GM18517 (cell line): ENCODE measurements at regions not wholly inside any gene's neighbourhood (a gene's known extent, or its start where the extent isn't known, plus 50 kb on each side); places are given as distances from the start of the nearest gene placed in this dataset.

Source experiments
- ATAC-seq: cut with Tn5 transposase; IDR thresholded peaks from one replicate; pipeline ENCODE4 v1.9.1; 2021; ENCODE audit warnings: mild to moderate bottlenecking, moderate library complexity; ENCODE audit not compliant: unreplicated experiment

DNA sequence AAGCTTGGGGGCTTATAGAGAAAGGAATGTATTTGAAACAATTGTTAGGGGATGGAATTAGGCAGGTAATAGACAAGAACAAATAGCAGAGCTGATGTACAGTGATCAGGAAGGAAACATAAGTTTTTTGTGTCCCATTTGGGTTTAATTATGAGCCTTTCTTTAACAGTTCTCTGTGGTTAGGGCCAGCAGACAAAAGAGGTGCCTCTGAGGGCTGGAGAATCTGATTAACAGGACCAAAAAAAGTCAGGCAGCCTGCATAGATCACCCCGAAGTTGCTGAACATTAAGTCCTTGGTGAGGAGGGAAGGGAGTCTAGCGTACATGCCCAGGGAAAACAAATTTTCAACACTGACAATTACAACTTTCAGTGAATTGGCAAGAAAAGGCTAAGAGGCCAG is 88.6 kb upstream of the SPRED1 start:
- no peak for ATAC-seq

DNA sequence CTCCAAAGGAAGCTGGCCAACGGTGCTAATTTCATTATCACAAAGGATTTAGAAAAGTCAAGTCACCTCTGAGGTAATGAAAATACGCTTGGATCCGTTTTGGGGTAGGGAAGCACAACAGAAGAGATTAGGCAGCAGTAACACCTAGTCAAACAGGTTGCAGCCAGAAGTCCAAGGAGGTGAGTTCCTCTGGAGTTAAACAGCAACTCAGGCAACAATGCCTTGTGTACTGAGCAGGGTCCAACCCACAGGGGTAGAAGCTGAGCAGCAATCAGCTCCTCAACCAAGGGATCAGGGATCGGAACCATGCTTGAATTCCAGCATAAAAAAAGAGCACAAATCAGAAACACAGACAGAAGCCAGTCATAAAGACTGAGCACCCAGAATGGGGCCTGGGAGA is 88.1 kb upstream of the SPRED1 start:
- no peak for ATAC-seq

DNA sequence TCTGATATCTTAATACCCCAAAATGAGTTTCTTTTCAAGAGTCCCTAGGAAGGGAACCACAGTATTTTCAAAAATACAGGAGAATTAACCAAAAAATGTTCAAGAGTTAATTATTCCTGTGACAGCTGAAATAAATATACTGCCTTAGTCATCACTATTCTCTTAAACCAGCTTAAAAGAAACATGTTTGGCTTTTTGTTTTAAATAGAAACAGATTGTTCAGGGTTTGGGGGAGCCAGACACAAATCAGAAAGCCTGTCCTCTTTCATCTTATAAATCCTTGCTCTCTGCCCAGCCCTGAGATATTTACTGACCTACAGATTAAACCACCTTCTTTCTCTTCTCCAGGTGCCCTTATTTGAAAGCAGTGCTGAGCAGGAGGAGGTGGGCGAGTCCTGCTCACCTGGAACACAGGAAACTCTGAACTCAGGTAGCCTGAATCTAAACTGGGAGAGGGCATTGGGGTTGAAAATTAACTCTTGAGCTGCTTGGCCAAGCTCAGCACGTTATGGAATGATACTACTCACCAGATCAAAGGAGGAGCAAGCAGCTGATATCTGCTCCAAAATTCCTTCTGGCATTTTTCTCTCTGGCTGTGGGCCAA is 84.1 kb upstream of the SPRED1 start:
- no peak for ATAC-seq

DNA sequence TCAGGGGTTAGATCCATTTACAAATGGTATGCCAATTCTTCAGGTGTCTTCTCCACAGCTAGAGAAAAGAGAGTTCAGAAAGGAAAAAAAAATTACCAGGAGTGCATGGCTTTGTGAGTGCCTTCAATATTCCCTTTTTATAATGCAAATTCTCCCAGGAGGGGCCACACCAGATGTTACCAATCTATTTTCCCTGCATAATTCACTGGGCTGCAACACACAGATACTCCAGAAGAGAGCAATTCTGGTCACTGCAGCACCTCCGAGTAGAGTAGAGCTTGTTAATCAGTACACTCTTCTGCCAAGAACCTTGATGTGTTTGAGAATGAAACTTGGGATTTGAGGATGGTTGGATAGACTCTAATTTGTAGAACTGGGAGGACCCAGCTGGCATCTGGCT is 80.7 kb upstream of the SPRED1 start:
- no peak for ATAC-seq

DNA sequence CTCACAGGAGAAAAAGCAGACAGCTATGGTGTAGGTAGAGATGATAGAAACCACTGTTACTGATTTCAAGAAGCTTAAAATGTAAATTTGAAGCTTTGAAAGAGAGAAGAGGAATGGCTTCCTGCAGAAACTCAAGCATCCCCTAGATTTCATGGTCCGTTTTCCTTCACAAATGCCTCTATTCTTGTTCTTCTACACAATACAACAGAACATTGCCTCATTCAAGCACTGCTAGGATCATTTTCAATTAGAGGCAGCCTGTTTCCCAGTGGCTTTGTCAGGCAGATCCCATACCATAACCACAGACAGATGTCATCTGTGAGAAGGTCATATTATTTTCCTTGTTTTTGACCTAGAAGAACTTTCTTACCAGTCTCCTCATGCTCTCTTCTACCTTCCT is 77.9 kb upstream of the SPRED1 start:
- ATAC-seq = no peak

DNA sequence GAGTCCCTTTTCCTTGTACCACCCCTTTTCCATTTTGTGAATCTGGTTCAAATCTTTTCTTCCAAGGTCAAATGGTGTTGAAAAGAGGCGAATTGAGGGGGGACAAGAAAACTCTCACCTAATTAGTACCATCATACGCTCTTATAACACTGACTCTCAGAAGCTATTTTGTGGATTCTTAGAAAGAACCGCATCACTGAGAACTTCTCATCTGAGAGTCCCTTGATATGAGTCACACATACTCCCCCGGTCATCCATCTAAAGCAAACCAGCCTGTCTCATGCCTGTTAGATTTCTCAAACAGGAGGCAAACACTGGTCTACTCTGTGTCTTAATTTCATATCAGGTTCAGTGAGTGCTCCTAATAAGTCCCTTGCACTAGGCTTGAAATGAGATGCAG is 76.5 kb upstream of the SPRED1 start:
- peak; percentile 90 for ATAC-seq

DNA sequence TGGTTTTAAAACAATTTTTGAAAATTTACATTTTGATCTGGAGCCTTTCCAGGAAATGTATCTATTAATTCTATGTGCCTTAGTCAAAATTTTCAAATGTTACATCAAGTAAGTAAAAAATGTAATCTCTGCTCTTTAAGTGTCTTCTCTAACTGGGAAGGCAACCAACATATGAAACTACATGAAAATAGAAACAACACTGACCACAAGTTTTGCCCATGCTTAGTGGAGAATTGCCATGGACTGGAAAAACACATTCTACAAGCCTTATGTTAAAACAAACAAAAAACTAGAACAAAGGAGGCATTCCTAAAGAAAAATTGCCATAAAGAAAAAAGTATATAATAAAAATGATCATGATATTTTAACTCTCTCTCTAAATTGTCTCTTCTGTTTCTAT is 75.9 kb upstream of the SPRED1 start:
- ATAC-seq = no peak

DNA sequence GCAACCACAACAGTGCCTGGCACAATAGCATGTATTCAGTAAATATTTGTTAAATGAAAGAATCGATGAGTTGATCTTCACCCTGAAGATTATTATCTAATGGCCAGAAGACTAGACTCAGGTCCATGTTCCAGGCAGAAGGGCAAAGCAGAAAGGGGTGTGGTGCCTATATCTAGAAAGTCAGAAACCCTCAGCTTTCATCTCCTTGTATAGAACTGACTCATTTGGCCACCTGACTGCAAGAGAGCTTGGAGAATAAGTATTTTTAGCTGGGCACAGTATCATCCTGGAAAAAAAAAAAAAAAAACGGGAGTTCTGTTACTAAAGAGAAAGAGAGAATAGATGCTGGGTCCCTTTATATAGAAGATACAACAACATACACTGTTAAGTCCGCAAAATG is 69.7 kb upstream of the SPRED1 start:
- no peak for ATAC-seq

DNA sequence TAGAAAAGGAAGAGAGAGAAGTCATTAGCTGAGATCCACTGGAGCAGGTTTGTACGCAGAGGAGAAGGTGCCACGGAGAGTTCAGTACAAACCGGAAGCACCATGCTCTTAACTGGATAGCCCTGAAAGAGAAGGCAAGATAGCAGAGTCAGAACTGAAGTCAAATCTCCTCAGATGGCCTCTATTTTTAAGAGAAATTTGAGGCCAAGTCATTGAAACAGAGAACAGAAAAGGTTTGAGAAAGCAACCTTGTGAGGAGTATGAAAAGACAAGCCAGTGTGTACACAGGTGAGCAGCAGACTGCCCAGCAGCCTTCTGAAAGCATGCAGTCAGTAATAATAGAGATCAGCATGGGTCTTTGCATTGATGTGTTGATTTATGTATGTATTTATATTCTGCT is 66.1 kb upstream of the SPRED1 start:
- ATAC-seq = no peak

DNA sequence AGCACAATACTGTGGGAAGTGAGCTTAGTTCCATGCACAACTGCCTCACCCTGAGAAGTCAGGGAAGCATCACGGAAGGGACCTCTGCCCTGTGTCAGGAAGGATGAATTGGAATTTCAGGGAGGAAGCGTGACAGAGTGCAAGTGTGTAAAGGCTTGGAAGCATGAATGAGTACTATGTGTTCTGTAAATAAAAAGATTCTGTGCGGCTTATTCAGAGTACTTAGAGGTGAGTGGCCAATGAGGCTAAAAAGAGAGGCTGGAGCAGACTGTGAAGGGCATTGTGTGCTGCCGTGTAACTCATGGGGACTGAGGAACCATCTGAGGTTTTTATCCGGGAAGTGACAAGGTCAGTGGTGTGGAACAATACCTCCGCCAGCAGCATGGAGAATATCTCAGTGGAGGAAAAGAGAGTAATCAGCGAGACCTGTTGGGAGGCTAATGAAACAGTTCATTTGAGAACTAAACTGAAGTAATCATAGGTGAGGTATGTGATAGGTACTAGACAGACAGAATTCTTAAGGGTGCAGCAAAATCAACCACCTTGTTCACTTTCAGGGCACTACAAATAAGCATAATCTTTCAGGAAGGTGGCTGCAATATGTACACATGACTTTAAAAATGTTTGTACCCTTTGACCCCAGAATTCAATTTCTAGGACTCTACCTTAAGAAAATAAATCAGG is 64.9 kb upstream of the SPRED1 start:
- no peak for ATAC-seq

DNA sequence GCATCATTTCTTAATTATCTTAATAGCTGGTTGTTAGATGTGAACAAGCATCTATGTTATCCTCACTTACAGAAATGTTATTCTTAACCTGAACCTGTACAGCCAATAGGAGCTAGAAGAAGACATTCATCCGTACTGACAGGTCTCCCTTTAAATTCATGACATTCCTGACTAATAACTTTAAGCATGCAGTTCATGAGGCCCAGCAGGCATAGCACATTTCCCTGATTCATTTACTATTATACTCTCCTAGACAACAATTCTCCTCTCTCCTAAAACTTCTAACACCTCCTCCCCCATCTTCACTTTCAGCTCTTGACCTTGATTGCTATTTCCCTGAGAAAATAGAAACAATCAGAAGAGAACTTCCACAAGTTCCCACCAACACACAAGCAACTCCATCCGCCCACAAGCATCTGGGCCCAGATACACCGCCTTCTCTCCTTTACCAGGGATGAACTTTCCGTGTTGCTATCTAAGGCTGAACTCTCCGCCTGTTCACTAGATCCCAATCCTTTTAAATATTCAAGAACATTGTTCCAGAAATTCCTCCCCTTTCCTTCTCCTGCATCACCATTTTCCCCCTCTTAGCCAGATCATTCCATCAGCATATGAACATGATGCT is 62.9 kb upstream of the SPRED1 start:
- no peak for ATAC-seq

DNA sequence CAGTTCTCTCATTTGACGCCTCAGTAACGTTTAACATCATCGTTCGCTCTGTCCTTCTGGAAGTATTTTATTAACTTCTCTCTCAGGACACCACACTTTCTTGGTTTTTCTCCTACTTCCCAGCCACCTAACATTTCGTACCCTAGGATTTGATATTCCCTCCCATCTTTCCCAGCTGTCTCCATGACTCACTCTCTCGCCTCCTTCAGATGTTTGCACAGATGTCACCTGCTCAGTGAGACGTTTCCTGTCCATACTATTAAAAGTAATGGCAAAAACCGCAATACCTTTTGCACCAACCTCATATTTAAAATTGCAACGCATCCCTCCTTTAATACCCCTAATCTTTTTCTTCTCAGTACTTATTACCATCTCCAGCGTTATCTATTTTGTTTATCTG is 62.1 kb upstream of the SPRED1 start:
- no peak for ATAC-seq

DNA sequence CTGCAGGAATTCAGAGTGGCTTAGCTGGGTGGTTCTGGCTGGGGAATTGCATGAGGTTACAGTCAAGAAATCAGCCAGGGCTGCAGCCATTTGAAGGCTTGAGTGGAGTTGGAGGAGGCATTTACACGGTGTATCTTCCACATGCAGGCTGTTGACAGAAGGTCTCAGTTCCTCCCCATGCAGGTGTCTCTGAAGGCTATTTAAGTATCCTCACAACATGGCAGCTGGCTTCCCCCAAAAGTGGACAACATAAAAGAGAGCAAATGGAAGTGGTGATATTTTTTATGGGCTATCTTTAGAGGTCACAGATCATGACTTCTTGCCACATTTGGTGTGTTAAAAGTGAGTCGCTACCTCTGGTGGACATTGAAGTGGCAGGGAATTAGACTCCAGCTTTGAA is 60.1 kb upstream of the SPRED1 start:
- ATAC-seq = no peak

DNA sequence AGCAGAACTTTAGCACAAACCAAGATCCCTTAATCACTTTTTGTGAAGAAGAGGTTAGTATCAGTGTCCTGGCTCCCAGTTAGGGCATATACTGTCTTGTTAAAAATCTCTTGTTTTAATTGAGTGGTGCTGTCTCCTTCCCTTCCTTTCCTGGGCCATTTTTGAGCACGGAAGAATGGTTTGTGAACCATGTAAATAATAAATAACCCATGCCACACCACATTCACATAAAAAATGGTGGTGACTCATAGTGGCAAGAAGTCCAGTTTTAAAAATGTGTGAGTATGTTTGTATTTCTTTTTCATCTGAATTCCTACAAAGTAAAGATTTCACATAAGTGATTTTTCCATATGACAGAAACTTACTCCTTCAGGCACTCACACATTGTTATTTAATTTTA is 59.1 kb upstream of the SPRED1 start:
- ATAC-seq = no peak

DNA sequence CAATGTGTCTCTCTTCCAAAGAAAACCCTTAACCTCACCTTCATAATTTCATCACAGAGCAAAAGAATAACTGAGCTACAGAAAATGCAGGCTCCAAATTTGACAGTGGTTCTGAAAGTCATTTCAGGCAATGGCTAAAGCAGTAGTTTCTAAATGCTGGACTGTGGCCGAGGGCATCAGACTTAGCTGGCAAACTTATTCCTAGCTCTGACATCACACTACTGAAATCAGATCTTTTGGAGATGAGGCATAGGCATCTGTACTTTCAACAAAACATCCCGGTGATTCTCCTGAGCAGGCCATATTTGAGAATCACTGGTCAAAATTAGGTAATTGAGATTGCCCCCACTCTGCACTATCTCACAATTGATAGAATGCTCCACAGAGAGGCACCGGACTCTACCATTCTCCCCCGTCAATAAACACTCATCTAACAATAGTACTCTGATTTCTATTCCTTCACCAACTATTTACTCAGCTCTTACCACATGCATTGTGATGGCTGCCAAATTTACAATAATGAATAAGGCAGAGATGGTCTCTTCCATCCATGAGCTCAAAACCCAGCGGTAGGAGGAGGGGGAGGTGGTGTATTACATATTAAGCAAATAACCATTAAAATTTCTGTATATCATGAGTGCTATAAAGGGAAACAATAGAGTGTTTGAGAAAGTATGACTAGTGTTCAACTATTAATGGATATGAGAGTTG is 57.3 kb upstream of the SPRED1 start:
- no peak for ATAC-seq

DNA sequence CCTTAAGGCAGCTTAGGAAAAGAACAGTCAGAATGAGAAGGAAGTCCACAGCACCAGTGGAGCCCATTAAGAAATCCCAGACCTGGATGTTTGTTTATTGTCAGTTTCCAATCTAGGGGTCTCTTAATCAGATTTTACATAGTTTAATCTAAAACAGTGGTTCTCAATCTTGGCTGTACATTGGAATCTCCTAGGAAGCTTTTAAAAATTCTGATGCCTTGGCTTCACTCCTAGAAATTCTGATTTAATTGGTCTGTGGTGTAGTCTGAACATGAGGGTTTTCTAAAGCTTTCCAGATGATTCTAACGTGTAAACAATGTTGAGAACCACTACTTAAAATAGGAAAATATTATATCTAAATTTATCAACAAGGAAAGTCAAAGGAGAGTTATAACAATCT is 56.6 kb upstream of the SPRED1 start:
- no peak for ATAC-seq

DNA sequence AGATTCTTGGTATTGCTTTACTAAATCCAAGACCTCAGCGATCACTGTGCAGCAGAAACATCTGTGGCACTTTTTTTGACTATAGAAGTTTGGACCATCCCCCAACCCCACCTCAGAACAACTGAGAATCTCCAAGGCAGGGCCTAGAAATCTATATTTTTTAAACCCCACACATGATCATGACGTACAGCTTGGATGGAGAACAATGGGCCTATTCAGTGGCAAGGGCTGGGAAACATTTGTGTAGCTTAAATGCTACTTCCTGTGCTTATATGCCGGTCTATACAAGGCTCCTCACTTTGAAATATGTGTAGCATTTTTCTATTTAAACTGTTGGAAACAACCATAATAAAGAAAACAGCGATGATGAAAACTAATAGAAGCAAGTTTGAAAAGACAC is 55.1 kb upstream of the SPRED1 start:
- no peak for ATAC-seq

DNA sequence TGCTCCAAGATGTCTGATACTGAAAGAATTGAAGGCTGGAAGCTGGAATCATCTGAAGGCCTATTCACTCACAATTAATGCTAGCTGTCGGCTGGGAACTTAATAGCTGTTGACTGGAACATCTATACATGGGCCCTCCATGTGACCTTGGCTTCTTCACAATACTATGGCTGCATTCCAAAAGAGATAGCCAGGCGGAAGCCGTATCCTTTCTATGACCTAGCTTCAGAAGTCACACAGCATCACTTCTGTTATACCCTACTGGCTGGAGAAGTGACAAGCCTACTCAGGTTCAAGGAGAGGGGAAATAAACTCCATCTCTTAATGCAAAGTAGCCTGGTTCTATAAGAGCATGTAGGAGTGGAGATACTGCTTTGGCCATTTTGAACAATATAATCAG is 50.9 kb upstream of the SPRED1 start:
- no peak for ATAC-seq

DNA sequence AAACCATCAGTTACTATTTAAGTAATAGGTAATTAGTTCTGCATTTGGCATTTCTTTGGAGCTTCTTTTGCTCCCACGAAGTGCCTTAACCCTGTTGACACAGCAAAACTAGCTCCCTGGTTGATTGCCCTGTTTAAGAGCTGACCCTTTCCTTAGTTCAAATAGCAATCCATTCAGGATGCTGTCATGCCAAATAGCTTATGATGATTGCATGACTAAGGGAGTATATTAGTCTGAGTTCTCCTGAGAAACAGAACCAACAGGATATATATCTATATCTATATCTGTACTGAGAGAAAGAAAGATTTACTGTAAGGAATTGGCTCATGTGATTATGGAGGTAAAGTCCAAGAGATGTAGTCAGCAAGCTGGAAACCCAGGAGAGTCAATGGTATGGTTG is 50.3 kb upstream of the SPRED1 start:
- no peak for ATAC-seq
